H1 (cell line): ENCODE measurements at regions not wholly inside any gene's neighbourhood (a gene's known extent, or its start where the extent isn't known, plus 50 kb on each side); places are given as distances from the start of the nearest gene placed in this dataset.

Source experiments
- BRCA1 ChIP-seq: IDR thresholded peaks from 2 replicates; pipeline ENCODE4 v1.6.1; 2012; ENCODE audit warnings: low read depth, low read length, improper control_type of control experiment
- POLR2AphosphoS5 ChIP-seq: IDR thresholded peaks from 2 replicates; pipeline ENCODE4 v1.6.1; 2011; ENCODE audit warnings: low read depth, low read length
- RFX5 ChIP-seq: IDR thresholded peaks from 2 replicates; pipeline ENCODE4 v1.6.1; 2011; ENCODE audit warnings: low read depth, low read length, improper control_type of control experiment, borderline replicate concordance
- RXRA ChIP-seq: IDR thresholded peaks from 2 replicates; pipeline ENCODE4 v1.6.1; 2011; ENCODE audit warnings: low read depth, mild to moderate bottlenecking, low read length, moderate library complexity; ENCODE audit not compliant: insufficient read depth
- SRF ChIP-seq: IDR thresholded peaks from 2 replicates; pipeline ENCODE4 v1.6.1; 2011; ENCODE audit warnings: mild to moderate bottlenecking, low read depth, low read length, moderate library complexity
- SUZ12 ChIP-seq: fragments of 200-600 bp; sonication (generic); IDR thresholded peaks from 2 replicates; pipeline ENCODE4 v1.6.1; 2012; ENCODE audit warnings: mild to moderate bottlenecking, inconsistent platforms, low read length, moderate library complexity, mixed read lengths
- TF ChIP-seq, protein P1 (sequence below), 3 experiments: IDR thresholded peaks; 1 replicate in 2 of 3; 2 replicates in 1 of 3; pipeline versions ENCODE4 v1.5.1 to v1.6.1; 2011; ENCODE audit warnings: low read length in 3 of 3, mild to moderate bottlenecking in 3 of 3, inconsistent platforms in 2 of 3, low read depth in 1 of 3, moderate library complexity in 1 of 3; ENCODE audit not compliant: insufficient read depth in 1 of 3; ENCODE audit errors: control extremely low read depth in 1 of 3
- TF ChIP-seq, protein P2 (sequence below): IDR thresholded peaks from 2 replicates; pipeline ENCODE4 v1.6.1; 2012; ENCODE audit warnings: inconsistent platforms

DNA sequence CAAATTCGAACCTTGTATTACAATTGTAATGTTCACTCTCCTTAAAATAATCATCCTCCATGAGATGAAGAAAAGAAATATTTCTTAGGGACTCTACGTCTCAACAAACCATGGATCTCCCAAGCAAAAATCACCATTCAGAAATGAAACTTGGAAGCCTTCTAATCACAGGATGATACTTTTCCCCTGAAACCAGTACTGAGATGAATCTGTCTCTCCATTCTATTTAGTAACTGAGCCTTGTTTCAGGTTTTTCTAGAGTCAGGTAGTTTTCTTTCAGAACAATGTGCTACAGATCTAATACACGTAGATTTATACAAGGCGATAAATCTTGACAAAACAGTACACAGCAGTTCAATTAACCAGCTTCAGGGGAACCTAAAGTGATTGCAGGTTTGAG, 660.1 kb upstream of the CBLB start:
- TF ChIP-seq, protein P1, sequence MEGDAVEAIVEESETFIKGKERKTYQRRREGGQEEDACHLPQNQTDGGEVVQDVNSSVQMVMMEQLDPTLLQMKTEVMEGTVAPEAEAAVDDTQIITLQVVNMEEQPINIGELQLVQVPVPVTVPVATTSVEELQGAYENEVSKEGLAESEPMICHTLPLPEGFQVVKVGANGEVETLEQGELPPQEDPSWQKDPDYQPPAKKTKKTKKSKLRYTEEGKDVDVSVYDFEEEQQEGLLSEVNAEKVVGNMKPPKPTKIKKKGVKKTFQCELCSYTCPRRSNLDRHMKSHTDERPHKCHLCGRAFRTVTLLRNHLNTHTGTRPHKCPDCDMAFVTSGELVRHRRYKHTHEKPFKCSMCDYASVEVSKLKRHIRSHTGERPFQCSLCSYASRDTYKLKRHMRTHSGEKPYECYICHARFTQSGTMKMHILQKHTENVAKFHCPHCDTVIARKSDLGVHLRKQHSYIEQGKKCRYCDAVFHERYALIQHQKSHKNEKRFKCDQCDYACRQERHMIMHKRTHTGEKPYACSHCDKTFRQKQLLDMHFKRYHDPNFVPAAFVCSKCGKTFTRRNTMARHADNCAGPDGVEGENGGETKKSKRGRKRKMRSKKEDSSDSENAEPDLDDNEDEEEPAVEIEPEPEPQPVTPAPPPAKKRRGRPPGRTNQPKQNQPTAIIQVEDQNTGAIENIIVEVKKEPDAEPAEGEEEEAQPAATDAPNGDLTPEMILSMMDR (IDR thresholded peaks at IDR 0.05; ENCODE audit: control extremely low read depth in 1 of 3, insufficient read depth in 1 of 3, low read depth in 1 of 3, low read length in 3 of 3), result no peak
- TF ChIP-seq, protein P2, sequence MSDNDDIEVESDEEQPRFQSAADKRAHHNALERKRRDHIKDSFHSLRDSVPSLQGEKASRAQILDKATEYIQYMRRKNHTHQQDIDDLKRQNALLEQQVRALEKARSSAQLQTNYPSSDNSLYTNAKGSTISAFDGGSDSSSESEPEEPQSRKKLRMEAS, result no peak
- TF ChIP-seq BRCA1 (no peak), RFX5 (no peak), SUZ12 (no peak), SRF (no peak), POLR2AphosphoS5 (no peak), RXRA (no peak)
